SK-N-SH treated with all-trans-retinoic acid at 6 μM for 48 hours (cell line): ENCODE measurements at regions not wholly inside any gene's neighbourhood (a gene's known extent, or its start where the extent isn't known, plus 50 kb on each side); places are given as distances from the start of the nearest gene placed in this dataset.

Source experiments
- CSDC2 ChIP-seq: fragments of 250-450 bp; sonication (Bioruptor Pico); IDR thresholded peaks from 2 replicates; pipeline ENCODE4 v1.5.0; 2020; ENCODE audit warnings: mild to moderate bottlenecking, moderate library complexity
- ZFP30 ChIP-seq: fragments of 450-650 bp; formaldehyde crosslinking; IDR thresholded peaks from 2 replicates; pipeline ENCODE4 v1.5.0; 2022; ENCODE audit warnings: mild to moderate bottlenecking, moderate library complexity

GRCh38 chr3:144866476-144866875 is 894.9 kb downstream of the DIPK2A start:
- no peak for TF ChIP-seq ZFP30 (CRISPR knock-in tag)
- no peak for TF ChIP-seq CSDC2
